GM21723 (cell line): ENCODE measurements at regions not wholly inside any gene's neighbourhood (a gene's known extent, or its start where the extent isn't known, plus 50 kb on each side); places are given as distances from the start of the nearest gene placed in this dataset.

ENCODE experiments used
- ATAC-seq: cut with Tn5 transposase; IDR thresholded peaks from one replicate; pipeline ENCODE4 v1.9.1; 2021; ENCODE audit warnings: mild to moderate bottlenecking, moderate library complexity; ENCODE audit not compliant: unreplicated experiment

GRCh38 chr2:107595285-107595684, 231.4 kb upstream of the RGPD4 start:
- ATAC-seq, result no peak

- no peak for ATAC-seq
Measured at GRCh38 chr2:107595749-107596148, 230.9 kb upstream of the RGPD4 start.

- no peak for ATAC-seq
Measured at GRCh38 chr2:107597507-107597906, 229.2 kb upstream of the RGPD4 start.

DNA sequence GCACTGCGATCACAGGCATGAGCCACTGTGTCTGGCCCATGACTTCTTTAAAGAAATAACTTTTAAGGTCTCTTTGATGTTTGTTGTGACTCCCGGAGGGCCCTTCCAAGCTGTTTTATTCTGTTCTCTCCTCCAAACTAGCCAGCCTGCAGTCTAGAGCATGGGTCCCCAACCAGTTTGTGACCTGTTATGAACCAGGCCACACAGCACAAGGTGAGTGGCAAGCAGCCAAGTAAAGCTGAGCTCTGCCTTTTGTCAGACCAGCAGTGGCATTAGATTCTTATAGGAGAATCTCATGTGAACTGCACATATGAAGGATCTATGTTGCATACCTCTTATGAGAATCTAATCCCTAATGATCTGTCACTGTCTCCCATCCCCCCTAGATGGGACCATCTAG, 223.9 kb upstream of the RGPD4 start:
- no peak for ATAC-seq

DNA sequence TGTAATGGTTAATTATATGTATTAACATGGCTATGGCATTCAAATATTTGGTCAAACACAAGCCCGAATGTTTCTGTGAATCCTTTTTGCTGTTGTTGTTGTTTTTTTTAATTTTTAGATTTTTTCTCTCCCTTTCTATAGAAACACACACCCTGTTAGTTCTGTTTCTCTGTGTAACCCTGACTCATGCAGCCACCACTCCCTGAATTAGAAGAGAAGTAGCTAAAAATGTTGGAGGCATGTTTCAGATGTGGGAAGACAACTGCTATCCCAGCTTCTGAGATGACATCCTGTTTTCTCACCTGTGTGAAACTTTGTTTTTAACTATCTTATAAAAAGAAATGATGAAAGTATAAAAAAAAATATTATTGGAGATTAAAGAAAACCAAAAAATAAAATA, 219.6 kb upstream of the RGPD4 start:
- ATAC-seq, result no peak

DNA sequence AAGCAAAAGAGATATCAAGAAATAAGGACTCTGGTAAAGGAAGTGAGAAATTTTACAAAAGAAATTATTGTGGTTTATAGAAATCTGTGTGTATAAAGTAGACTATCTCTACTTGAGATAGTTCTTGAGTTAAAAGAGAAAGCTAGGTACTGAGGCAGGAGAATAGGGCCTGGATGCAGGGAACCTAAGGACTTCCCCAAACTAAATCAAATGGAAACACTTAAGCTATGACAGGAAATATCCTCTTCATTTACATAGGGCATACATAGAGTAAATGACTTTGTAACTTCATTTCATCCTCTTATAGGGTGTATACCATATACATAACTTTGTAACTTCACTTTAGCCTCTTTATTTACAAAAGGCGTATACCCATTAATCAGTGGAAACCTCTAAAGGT, 219.2 kb upstream of the RGPD4 start:
- ATAC-seq, result no peak

GRCh38 chr2:107615039-107615438, 211.7 kb upstream of the RGPD4 start:
- no peak for ATAC-seq

GRCh38 chr2:107618769-107619168, 207.9 kb upstream of the RGPD4 start:
- ATAC-seq, result no peak

DNA sequence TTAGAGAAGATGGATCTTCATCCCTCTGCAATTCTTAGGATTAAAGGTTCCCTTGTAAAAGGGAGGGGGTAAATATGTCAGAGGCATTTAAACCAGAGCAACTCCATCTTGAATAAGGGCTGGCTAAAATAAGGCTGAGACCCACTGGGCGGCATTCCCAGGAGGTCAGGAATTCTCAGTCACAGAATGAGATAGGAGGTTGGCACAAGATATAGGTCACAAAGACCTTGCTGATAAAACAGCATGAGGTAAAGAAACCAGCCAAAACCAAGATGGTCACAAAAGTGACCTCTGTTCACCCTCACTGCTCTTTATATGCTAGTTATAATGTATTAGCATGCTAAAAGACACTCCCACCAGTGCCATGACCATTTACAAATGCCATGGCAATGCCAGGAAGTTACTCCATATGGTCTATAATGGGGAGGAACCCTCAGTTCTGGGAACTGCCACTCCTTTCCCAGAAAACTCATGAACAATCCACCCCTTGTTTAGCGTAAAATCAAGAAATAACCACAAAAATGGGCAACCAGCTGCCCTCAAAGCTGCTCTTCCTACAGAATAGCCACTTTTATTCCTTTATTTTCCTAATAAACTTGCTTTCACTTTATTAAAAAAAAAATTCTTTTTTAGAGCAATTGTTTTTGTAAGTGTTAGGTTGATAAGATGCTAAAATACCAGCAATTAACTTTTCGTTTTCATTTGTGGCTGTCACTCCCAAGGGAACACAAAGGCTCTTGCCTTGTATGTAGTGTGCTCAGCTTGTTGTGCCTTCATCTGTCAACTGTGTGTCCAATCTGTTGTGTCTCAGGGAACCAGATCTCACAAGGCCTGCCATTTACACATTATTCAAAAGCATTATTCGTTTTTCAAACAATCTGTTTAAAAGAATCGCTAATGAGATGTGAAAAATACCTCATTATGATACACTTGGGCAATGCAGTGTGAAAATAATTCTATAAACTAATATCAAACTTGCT, 205.2 kb upstream of the RGPD4 start:
- no peak for ATAC-seq

DNA sequence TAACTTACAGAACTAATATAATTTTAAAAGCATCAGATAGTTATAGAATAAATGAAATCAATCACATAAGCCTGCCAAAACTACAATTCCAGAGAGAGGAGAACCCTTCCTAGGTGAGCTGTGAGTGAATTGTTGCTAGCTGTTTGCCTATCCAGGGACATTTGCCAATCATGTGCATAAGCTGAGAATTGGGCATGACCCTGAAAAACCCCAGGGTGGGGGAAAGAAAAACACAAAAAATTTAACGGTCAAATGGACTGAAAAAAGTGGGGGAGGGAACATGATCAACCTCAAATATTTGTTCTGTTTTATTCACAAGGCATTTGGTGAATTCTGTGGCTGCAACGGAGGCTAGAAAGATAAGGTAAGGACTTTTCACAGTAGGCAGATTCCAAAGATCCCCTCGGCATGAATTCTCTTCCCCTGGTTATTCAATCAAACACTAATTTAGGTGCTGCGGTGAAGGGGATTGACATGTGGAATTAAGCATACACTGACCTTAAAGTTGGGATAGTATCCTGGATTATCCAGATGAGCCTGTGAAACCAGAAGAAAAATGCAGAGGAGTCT, 203.9 kb upstream of the RGPD4 start:
- no peak for ATAC-seq

- no peak for ATAC-seq
Measured at GRCh38 chr2:107625982-107626381, 200.7 kb upstream of the RGPD4 start.

DNA sequence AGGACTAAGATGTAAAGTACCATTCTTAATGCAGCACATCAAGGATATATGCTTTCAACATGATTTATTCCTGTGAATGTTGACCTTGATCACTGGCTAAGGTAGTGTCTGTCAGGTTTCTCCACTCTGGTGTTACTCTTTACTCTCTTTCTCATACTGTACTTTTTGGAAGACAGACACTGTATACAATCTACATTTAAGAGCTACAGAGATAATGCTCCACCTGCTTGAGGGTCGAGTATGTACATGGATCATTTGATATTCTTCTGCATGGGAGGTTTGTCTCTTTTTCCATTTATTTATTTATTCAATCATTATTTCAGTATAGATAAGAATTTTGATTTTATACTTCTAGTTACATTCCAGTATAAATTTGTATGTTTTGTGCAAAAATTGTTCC, 199.5 kb upstream of the RGPD4 start:
- ATAC-seq, result no peak

DNA sequence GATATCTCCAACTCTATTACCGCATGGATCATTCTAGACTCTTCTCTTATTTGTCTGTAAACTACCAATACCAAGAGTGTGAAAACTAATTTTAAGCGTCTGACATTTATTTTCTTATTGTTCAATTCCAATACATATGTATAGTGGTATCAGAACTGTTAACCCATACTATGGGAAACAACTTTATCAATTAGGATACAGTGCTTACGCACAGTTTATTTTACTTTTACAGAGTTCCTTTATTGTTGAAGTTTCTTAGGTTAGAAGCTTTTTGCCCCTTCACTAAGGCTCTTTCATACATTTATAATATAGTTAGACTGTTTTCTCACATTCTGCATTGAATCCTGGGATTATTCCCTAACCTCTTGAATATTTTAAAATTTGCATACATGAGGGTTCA, 198.8 kb upstream of the RGPD4 start:
- ATAC-seq, result no peak

GRCh38 chr2:107633580-107634147, 193.0 kb upstream of the RGPD4 start:
- ATAC-seq, result no peak

- no peak for ATAC-seq
Measured at GRCh38 chr2:107634172-107634571, 192.5 kb upstream of the RGPD4 start.

- ATAC-seq, result no peak
Measured at GRCh38 chr2:107635883-107636282, 190.8 kb upstream of the RGPD4 start.

GRCh38 chr2:107645586-107645985, 181.1 kb upstream of the RGPD4 start:
- ATAC-seq, result no peak

DNA sequence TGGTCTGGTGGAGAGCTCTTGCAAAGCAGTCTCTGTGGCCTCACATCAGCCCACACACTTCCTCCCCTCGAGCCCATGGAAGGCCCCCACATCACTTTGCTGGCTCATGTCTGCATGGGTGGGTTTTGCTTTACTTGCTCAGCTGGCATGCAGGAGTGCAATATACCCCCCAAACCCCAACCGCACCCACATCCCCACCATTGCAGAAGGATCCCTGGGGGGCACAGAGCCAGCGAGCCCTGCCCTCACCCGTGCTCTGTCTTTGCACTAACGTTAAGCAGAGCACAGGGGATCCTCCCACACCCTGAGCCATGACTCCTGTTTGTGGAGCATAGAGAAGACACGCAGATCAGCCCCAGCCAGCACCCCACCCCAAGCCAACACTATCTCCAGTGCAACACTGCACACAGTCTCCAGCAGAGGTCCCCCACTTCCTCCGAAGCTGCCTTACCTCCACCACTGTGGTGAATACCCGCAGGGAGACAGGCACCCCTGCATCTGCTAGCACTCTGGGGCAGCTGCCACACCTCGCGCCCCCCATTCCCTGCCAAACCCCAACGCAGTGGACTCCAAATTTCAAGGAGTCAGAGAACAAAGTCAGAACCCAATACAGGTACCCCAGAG, 177.8 kb upstream of the RGPD4 start:
- ATAC-seq, result no peak

GRCh38 chr2:107657049-107657448, 169.6 kb upstream of the RGPD4 start:
- no peak for ATAC-seq

GRCh38 chr2:107663632-107664031, 163.1 kb upstream of the RGPD4 start:
- ATAC-seq, result no peak

DNA sequence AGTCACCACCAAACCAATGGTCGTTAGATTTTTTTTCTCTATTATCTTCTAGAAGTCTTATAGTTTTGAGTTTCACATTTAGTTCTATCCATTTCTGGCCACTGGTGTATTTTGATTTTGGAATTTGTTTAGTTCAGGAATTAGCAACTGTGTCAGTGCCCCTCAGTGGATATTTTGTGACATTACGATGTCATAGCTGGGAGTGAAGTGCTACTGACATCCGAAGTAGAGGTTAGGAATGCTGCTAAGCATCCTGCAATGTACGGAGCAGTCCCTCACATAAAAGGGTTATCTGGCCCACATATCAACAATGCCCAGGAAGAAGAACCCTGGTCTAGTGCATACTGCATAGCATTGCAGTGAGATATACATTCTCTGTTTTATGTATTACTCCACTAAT, 157.4 kb upstream of the RGPD4 start:
- no peak for ATAC-seq

GRCh38 chr2:107681936-107682335, 144.8 kb upstream of the RGPD4 start:
- no peak for ATAC-seq
